Activated CD4-positive, alpha-beta T cell treated with anti-CD3 and anti-CD28 coated beads, Interleukin-2, amount 10 ng/mL, durations not matched to agents 24 days and 14 days (primary cell): ENCODE measurements at regions not wholly inside any gene's neighbourhood (a gene's known extent, or its start where the extent isn't known, plus 50 kb on each side); places are given as distances from the start of the nearest gene placed in this dataset.

Experiments
- DNase-seq: peaks from one replicate; pipeline ENCODE4 v3.0.0; 2022
- H3K27ac Mint-ChIP-seq: one replicate; pipeline ENCODE4 v1.8.0; 2022; ENCODE audit warnings: mild to moderate bottlenecking, mixed read lengths
- H3K27me3 Mint-ChIP-seq: one replicate; pipeline ENCODE4 v1.8.0; 2022; ENCODE audit warnings: mixed read lengths
- H3K36me3 Mint-ChIP-seq: one replicate; pipeline ENCODE4 v1.8.0; 2022; ENCODE audit warnings: low read depth, mild to moderate bottlenecking, mixed read lengths
- H3K4me1 Mint-ChIP-seq: one replicate; pipeline ENCODE4 v1.8.0; 2021; ENCODE audit warnings: mixed read lengths
- H3K4me3 Mint-ChIP-seq: one replicate; pipeline ENCODE4 v1.8.0; 2022; ENCODE audit warnings: mild to moderate bottlenecking, moderate library complexity, mixed read lengths
- H3K9me3 Mint-ChIP-seq: one replicate; pipeline ENCODE4 v1.8.0; 2021; ENCODE audit warnings: mixed read lengths
- intact Hi-C: fragments of 100-400 bp; cut with micrococcal nuclease; formaldehyde crosslinking; loops from one replicate; pipeline ENCODE4 v1.15.1; 2023

GRCh38 chr1:8111560-8111959 is 85.5 kb upstream of the ERRFI1 start:
- H3K4me3 Mint-ChIP-seq = no peak overlapping the region
- no peak for DNase-seq
- no peaks in the 10 kb centered on the region for H3K36me3 Mint-ChIP-seq
- H3K27me3 Mint-ChIP-seq = peaks cover 8% of the 10 kb centered on the region
- intact Hi-C loops = no loop called here
- no peak overlapping the region for H3K27ac Mint-ChIP-seq
- peaks cover 3% of the 10 kb centered on the region for H3K9me3 Mint-ChIP-seq
- H3K4me1 Mint-ChIP-seq = peaks cover 2% of the 10 kb centered on the region

DNA sequence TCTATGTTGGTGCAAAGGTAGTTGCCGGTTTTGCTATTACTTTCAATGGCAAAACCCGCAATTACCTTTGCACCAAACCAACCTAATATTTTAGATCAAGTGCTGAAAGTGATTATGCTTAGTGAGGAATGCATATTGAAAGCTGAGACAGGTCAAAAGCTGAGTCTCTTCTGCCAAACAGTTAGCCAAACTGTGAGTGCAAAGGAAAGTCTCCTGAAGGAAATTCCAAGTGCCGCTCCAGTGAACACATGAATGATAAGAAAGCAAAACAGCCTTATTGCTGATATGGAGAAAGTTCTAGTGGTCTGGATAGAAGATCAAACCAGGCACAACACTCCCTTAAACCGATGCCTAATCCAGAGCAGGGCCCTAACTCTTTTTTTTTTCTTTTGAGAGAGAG is 83.1 kb upstream of the ERRFI1 start:
- intact Hi-C loops = no loop called here
- H3K36me3 Mint-ChIP-seq = no peaks in the 10 kb centered on the region
- no peak overlapping the region for H3K4me3 Mint-ChIP-seq
- H3K27me3 Mint-ChIP-seq = peaks cover 9% of the 10 kb centered on the region
- no peak overlapping the region for H3K27ac Mint-ChIP-seq
- no peak for DNase-seq
- H3K4me1 Mint-ChIP-seq = peaks cover 2% of the 10 kb centered on the region
- peaks cover 5% of the 10 kb centered on the region for H3K9me3 Mint-ChIP-seq

GRCh38 chr1:8107897-8108296 is 81.8 kb upstream of the ERRFI1 start:
- Mint-ChIP-seq H3K9me3 (peaks cover 6% of the 10 kb centered on the region), H3K36me3 (no peaks in the 10 kb centered on the region), H3K4me3 (no peak overlapping the region), H3K27ac (no peak overlapping the region), H3K27me3 (peaks cover 11% of the 10 kb centered on the region), H3K4me1 (no peaks in the 10 kb centered on the region)
- DNase-seq = no peak
- intact Hi-C loops = no loop called here

GRCh38 chr1:8104278-8105236 is 78.4 kb upstream of the ERRFI1 start:
- Mint-ChIP-seq H3K27me3 (peaks cover 12% of the 10 kb centered on the region), H3K36me3 (no peaks in the 10 kb centered on the region), H3K4me1 (no peaks in the 10 kb centered on the region), H3K9me3 (peaks cover 3% of the 10 kb centered on the region), H3K4me3 (no peak overlapping the region), H3K27ac (no peak overlapping the region)
- no peak for DNase-seq
- intact Hi-C loops = no loop called here

- H3K27me3 Mint-ChIP-seq = peaks cover 10% of the 10 kb centered on the region
- H3K27ac Mint-ChIP-seq = peak overlapping the region; percentile 93
- H3K4me1 Mint-ChIP-seq = peaks cover 39% of the 10 kb centered on the region
- no peaks in the 10 kb centered on the region for H3K9me3 Mint-ChIP-seq
- H3K4me3 Mint-ChIP-seq = peak overlapping the region; percentile 24
- H3K36me3 Mint-ChIP-seq = no peaks in the 10 kb centered on the region
- DNase-seq = no peak
- intact Hi-C loops = loop anchor here (1.0 to 5.0 kb wide), 6 partner anchors 52 to 299 kb away; partner anchors contain the start of gene TNFRSF9
Measured at GRCh38 chr1:8097908-8098307, 71.8 kb upstream of the ERRFI1 start.

DNA sequence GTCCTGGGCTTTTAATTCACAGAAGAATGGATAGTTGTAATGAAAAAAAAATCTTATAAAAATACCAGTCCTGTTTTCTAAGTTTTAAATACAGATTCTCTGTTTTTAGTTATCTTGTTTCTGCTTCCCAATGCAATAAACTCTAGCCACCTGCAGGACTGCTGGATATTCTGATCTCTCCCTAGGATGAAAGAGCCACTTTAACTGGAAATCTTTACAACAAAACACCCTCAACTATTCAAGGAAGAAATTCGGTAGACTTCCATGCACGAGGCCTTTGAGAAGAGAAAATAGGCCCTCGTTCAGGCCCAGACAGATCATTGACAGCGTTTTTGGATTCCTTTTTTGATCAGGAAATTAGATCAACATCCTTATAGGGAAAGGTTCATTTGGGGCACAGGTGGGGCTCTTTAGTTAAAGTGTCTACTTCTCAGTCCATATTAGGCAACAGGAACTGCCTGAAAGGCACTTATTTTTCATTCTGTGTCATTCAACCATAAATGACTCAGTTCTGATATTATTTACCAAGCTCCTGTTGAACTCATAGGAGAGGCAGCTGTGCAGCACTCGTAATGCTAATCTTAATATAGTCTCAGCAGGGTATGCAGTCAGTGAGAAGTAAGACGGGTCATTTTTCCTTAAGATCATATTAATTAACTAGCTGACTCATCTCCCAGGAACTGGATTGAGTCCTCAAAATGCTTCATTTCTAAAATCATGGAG is 71.1 kb upstream of the ERRFI1 start:
- Mint-ChIP-seq H3K27ac (peak overlapping the region; percentile 93), H3K9me3 (no peaks in the 10 kb centered on the region), H3K4me1 (peaks cover 39% of the 10 kb centered on the region), H3K27me3 (peaks cover 6% of the 10 kb centered on the region), H3K4me3 (peak overlapping the region; percentile 78), H3K36me3 (no peaks in the 10 kb centered on the region)
- peak; percentile 69 for DNase-seq
- intact Hi-C loops = loop anchor here (1.0 to 5.0 kb wide), 6 partner anchors 51 to 300 kb away; partner anchors contain the start of gene TNFRSF9

- Mint-ChIP-seq H3K27ac (peak overlapping the region; percentile 93), H3K9me3 (no peaks in the 10 kb centered on the region), H3K27me3 (peaks cover 5% of the 10 kb centered on the region), H3K4me1 (peaks cover 39% of the 10 kb centered on the region), H3K4me3 (peak overlapping the region; percentile 78), H3K36me3 (no peaks in the 10 kb centered on the region)
- intact Hi-C loops = loop anchor here (1.0 to 5.0 kb wide), 6 partner anchors 50 to 300 kb away; partner anchors contain the start of gene TNFRSF9
- DNase-seq = no peak
Measured at GRCh38 chr1:8096105-8097011, 70.2 kb upstream of the ERRFI1 start.

- Mint-ChIP-seq H3K4me3 (peak overlapping the region; percentile 29), H3K4me1 (peaks cover 39% of the 10 kb centered on the region), H3K36me3 (no peaks in the 10 kb centered on the region), H3K27ac (no peak overlapping the region), H3K27me3 (peaks cover 4% of the 10 kb centered on the region), H3K9me3 (no peaks in the 10 kb centered on the region)
- no peak for DNase-seq
- intact Hi-C loops = loop anchor here (5.0 kb wide), 2 partner anchors 72 to 153 kb away; partner anchors contain the start of gene TNFRSF9
Measured at GRCh38 chr1:8095584-8095983, 69.5 kb upstream of the ERRFI1 start.

DNA sequence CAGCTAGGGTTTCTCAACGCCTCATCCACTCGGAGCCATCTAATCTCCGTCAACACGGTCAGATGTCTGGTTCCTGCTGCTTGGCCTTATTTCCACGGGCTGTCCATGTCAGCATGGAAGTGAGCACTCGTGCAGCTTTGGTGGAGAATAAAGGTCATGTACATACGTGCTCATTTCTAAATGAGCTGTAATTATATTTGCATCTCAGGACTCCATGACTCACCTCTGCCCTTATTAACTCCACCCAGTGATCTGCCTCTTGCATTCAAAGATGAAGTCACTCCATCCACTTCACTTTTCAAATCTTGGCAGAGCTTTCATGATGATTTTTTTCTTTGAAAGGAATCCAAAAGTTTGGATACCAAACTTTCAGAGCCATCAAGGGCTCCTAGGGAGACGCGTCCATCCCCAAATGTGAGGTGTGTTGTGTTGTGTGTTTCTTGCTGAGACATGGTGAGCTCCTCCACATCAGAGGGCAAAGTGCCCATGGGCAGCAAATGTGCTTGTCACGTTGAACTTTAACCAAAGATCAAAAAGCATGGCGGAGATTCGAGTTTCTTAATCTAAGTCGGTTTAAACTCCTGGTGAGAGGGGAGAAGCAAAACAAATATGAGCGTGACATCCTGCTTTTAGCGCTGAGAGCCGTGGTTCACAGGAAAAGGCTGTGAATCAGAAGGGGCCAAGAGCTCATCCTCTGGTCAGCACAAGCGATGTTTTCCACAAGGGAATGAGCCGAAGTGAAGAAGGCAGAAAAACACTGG is 68.6 kb upstream of the ERRFI1 start:
- H3K4me1 Mint-ChIP-seq = peaks cover 46% of the 10 kb centered on the region
- no peak for DNase-seq
- H3K27me3 Mint-ChIP-seq = peaks cover 4% of the 10 kb centered on the region
- no peaks in the 10 kb centered on the region for H3K9me3 Mint-ChIP-seq
- H3K4me3 Mint-ChIP-seq = peak overlapping the region; percentile 2
- intact Hi-C loops = loop anchor here (5.0 kb wide), 2 partner anchors 73 to 152 kb away; partner anchors contain the start of gene TNFRSF9
- H3K36me3 Mint-ChIP-seq = no peaks in the 10 kb centered on the region
- no peak overlapping the region for H3K27ac Mint-ChIP-seq

DNA sequence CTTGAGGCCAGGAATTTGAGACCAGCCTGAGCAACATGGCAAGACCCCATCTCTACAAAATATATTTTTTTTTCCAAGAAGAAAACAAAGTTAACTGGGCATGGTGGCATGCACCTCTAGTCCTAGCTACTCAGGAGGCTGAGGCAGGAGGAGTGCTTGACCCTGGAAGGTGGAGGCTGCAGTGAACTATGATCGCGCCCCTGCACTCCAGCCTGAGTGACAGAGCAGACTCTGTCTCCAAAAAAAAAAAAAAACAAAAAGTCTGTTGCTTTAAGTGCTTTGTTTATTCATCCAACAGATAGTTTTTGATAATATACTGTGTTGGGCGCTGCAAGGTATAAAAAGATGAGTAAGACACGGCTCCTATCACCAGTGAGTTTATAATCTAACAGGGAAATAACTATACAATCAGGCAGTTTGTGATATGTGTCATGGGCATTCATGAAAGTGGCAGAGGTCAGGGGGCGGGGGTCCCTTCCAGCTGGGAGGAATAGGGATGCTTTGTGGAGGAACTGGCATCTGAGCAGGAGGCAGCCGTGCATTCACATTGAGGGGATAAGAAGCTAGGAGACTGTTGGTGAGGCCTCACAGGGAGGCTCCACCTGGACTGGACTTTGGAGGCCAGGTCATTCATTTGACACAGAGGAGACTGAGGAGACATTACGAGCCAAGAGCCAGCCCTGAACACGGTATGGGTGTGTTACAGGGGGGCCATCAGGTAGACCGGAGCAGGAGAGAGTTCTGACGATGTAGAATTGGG is 67.3 kb upstream of the ERRFI1 start:
- intact Hi-C loops = no loop called here
- Mint-ChIP-seq H3K27me3 (peaks cover 4% of the 10 kb centered on the region), H3K4me1 (peaks cover 51% of the 10 kb centered on the region), H3K36me3 (no peaks in the 10 kb centered on the region), H3K27ac (no peak overlapping the region), H3K4me3 (no peak overlapping the region), H3K9me3 (no peaks in the 10 kb centered on the region)
- no peak for DNase-seq

- peaks cover 47% of the 10 kb centered on the region for H3K4me1 Mint-ChIP-seq
- H3K9me3 Mint-ChIP-seq = no peaks in the 10 kb centered on the region
- no peak for DNase-seq
- H3K27ac Mint-ChIP-seq = no peak overlapping the region
- H3K4me3 Mint-ChIP-seq = no peak overlapping the region
- H3K27me3 Mint-ChIP-seq = peaks cover 4% of the 10 kb centered on the region
- no peaks in the 10 kb centered on the region for H3K36me3 Mint-ChIP-seq
- intact Hi-C loops = no loop called here
Measured at GRCh38 chr1:8092657-8093056, 66.5 kb upstream of the ERRFI1 start.

DNA sequence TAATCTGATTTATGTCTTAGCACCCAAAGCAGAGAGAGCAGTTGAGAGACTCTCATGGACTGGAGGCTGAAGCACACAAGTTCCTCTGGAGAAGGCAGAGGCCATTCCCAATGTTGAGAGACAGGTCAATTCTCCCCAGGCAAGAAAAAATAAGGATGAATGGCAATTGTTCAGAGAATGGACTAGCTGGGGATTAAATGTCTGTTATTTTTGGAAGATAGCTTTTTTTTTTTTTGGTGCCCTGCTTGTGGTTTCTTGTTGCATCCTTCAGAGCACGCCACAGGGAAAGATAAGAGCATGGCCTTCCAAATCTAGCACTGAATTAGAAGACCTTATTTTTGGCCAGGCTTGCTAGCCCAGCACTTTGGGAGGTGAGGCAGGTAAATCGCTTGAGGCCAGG is 65.6 kb upstream of the ERRFI1 start:
- Mint-ChIP-seq H3K4me3 (no peak overlapping the region), H3K27ac (no peak overlapping the region), H3K9me3 (no peaks in the 10 kb centered on the region), H3K4me1 (peaks cover 38% of the 10 kb centered on the region), H3K36me3 (no peaks in the 10 kb centered on the region), H3K27me3 (peaks cover 4% of the 10 kb centered on the region)
- intact Hi-C loops = no loop called here
- no peak for DNase-seq
